ENCODE measurements at regions not wholly inside any gene's neighbourhood (a gene's known extent, or its start where the extent isn't known, plus 50 kb on each side); places are given as distances from the start of the nearest gene placed in this dataset.

- Histone ChIP-seq H3K27me3 (ENCODE audit: control insufficient read depth, insufficient read depth, low read length) (no peaks in the 10 kb centered on the region), H3K4me1 (ENCODE audit: control insufficient read depth, insufficient read depth, low read length) (no peaks in the 10 kb centered on the region), H3K36me3 (ENCODE audit: control insufficient read depth, insufficient read depth, low read length) (no peaks in the 10 kb centered on the region), H3K27ac (ENCODE audit: low read length) (no peak overlapping the region), H3K9me3 (ENCODE audit: control insufficient read depth, insufficient read depth, low read length) (no peaks in the 10 kb centered on the region), H3K4me3 (ENCODE audit: low read length) (no peak overlapping the region)
- WGBS (ENCODE audit: insufficient coverage, insufficient read length), result no CpG with 5 or more reads among the region's 2 CpGs
- DNase-seq (ENCODE audit: low read depth, low spot score), result no peak
Observed at GRCh38 chr2:121093692-121094091, 191.3 kb downstream of the TFCP2L1 start.

GRCh38 chr2:121094101-121094500 lies 190.9 kb downstream of the TFCP2L1 start:
- DNase-seq (ENCODE audit: low read depth, low spot score), result no peak
- no CpG with 5 or more reads among the region's 3 CpGs for WGBS (ENCODE audit: insufficient coverage, insufficient read length)

GRCh38 chr2:121094845-121095244 lies 190.2 kb downstream of the TFCP2L1 start:
- Histone ChIP-seq H3K36me3 (ENCODE audit: control insufficient read depth, insufficient read depth, low read length) (no peaks in the 10 kb centered on the region), H3K9me3 (ENCODE audit: control insufficient read depth, insufficient read depth, low read length) (no peaks in the 10 kb centered on the region), H3K4me1 (ENCODE audit: control insufficient read depth, insufficient read depth, low read length) (no peaks in the 10 kb centered on the region), H3K4me3 (ENCODE audit: low read length) (no peak overlapping the region), H3K27ac (ENCODE audit: low read length) (no peak overlapping the region), H3K27me3 (ENCODE audit: control insufficient read depth, insufficient read depth, low read length) (no peaks in the 10 kb centered on the region)
- no peak for DNase-seq (ENCODE audit: low read depth, low spot score)
- WGBS (ENCODE audit: insufficient coverage, insufficient read length), result no CpG with 5 or more reads among the region's 3 CpGs

More at GRCh38 chr2:121094101-121094500, 190.9 kb downstream of the TFCP2L1 start:
- H3K36me3 ChIP-seq (ENCODE audit: control insufficient read depth, insufficient read depth, low read length), result no peaks in the 10 kb centered on the region
- H3K9me3 ChIP-seq (ENCODE audit: control insufficient read depth, insufficient read depth, low read length), result no peaks in the 10 kb centered on the region
- no peak overlapping the region for H3K27ac ChIP-seq (ENCODE audit: low read length)
- no peak overlapping the region for H3K4me3 ChIP-seq (ENCODE audit: low read length)
- no peaks in the 10 kb centered on the region for H3K27me3 ChIP-seq (ENCODE audit: control insufficient read depth, insufficient read depth, low read length)
- H3K4me1 ChIP-seq (ENCODE audit: control insufficient read depth, insufficient read depth, low read length), result no peaks in the 10 kb centered on the region

GRCh38 chr2:121095257-121096080 lies 189.5 kb downstream of the TFCP2L1 start:
- no peak overlapping the region for H3K4me3 ChIP-seq (ENCODE audit: low read length)
- H3K4me1 ChIP-seq (ENCODE audit: control insufficient read depth, insufficient read depth, low read length), result no peaks in the 10 kb centered on the region
- no peaks in the 10 kb centered on the region for H3K9me3 ChIP-seq (ENCODE audit: control insufficient read depth, insufficient read depth, low read length)
- no peak overlapping the region for H3K27ac ChIP-seq (ENCODE audit: low read length)
- no peak for DNase-seq (ENCODE audit: low read depth, low spot score)
- no CpG with 5 or more reads among the region's 19 CpGs for WGBS (ENCODE audit: insufficient coverage, insufficient read length)
- H3K36me3 ChIP-seq (ENCODE audit: control insufficient read depth, insufficient read depth, low read length), result no peaks in the 10 kb centered on the region
- H3K27me3 ChIP-seq (ENCODE audit: control insufficient read depth, insufficient read depth, low read length), result no peaks in the 10 kb centered on the region

- Histone ChIP-seq H3K36me3 (ENCODE audit: control insufficient read depth, insufficient read depth, low read length) (no peaks in the 10 kb centered on the region), H3K4me3 (ENCODE audit: low read length) (no peak overlapping the region), H3K27ac (ENCODE audit: low read length) (no peak overlapping the region), H3K9me3 (ENCODE audit: control insufficient read depth, insufficient read depth, low read length) (no peaks in the 10 kb centered on the region), H3K4me1 (ENCODE audit: control insufficient read depth, insufficient read depth, low read length) (no peaks in the 10 kb centered on the region), H3K27me3 (ENCODE audit: control insufficient read depth, insufficient read depth, low read length) (no peaks in the 10 kb centered on the region)
- WGBS (ENCODE audit: insufficient coverage, insufficient read length), result no CpG with 5 or more reads among the region's 5 CpGs
- DNase-seq (ENCODE audit: low read depth, low spot score), result no peak
Observed at GRCh38 chr2:121096611-121097010, 188.4 kb downstream of the TFCP2L1 start.

- H3K27me3 ChIP-seq (ENCODE audit: control insufficient read depth, insufficient read depth, low read length), result no peaks in the 10 kb centered on the region
- H3K4me3 ChIP-seq (ENCODE audit: low read length), result no peak overlapping the region
- H3K27ac ChIP-seq (ENCODE audit: low read length), result no peak overlapping the region
- H3K36me3 ChIP-seq (ENCODE audit: control insufficient read depth, insufficient read depth, low read length), result no peaks in the 10 kb centered on the region
- no peaks in the 10 kb centered on the region for H3K9me3 ChIP-seq (ENCODE audit: control insufficient read depth, insufficient read depth, low read length)
- no peak for DNase-seq (ENCODE audit: low read depth, low spot score)
- no peaks in the 10 kb centered on the region for H3K4me1 ChIP-seq (ENCODE audit: control insufficient read depth, insufficient read depth, low read length)
- WGBS (ENCODE audit: insufficient coverage, insufficient read length), result no CpG with 5 or more reads among the region's 7 CpGs
Observed at GRCh38 chr2:121098556-121098955, 186.4 kb downstream of the TFCP2L1 start.

- H3K4me1 ChIP-seq (ENCODE audit: control insufficient read depth, insufficient read depth, low read length), result no peaks in the 10 kb centered on the region
- no peak for DNase-seq (ENCODE audit: low read depth, low spot score)
- no CpG with 5 or more reads among the region's 8 CpGs for WGBS (ENCODE audit: insufficient coverage, insufficient read length)
- no peaks in the 10 kb centered on the region for H3K36me3 ChIP-seq (ENCODE audit: control insufficient read depth, insufficient read depth, low read length)
- no peaks in the 10 kb centered on the region for H3K9me3 ChIP-seq (ENCODE audit: control insufficient read depth, insufficient read depth, low read length)
- no peak overlapping the region for H3K4me3 ChIP-seq (ENCODE audit: low read length)
- H3K27ac ChIP-seq (ENCODE audit: low read length), result no peak overlapping the region
- no peaks in the 10 kb centered on the region for H3K27me3 ChIP-seq (ENCODE audit: control insufficient read depth, insufficient read depth, low read length)
Observed at GRCh38 chr2:121099329-121100290, 185.4 kb downstream of the TFCP2L1 start.

- WGBS (ENCODE audit: insufficient coverage, insufficient read length), result no CpG with 5 or more reads among the region's 10 CpGs
- no peaks in the 10 kb centered on the region for H3K36me3 ChIP-seq (ENCODE audit: control insufficient read depth, insufficient read depth, low read length)
- no peak for DNase-seq (ENCODE audit: low read depth, low spot score)
- no peak overlapping the region for H3K4me3 ChIP-seq (ENCODE audit: low read length)
- no peaks in the 10 kb centered on the region for H3K27me3 ChIP-seq (ENCODE audit: control insufficient read depth, insufficient read depth, low read length)
- H3K4me1 ChIP-seq (ENCODE audit: control insufficient read depth, insufficient read depth, low read length), result no peaks in the 10 kb centered on the region
- no peaks in the 10 kb centered on the region for H3K9me3 ChIP-seq (ENCODE audit: control insufficient read depth, insufficient read depth, low read length)
- H3K27ac ChIP-seq (ENCODE audit: low read length), result no peak overlapping the region
Observed at GRCh38 chr2:121101093-121101715, 183.8 kb downstream of the TFCP2L1 start.

GRCh38 chr2:121102941-121103340 lies 182.1 kb downstream of the TFCP2L1 start:
- Histone ChIP-seq H3K4me3 (ENCODE audit: low read length) (no peak overlapping the region), H3K27me3 (ENCODE audit: control insufficient read depth, insufficient read depth, low read length) (no peaks in the 10 kb centered on the region), H3K4me1 (ENCODE audit: control insufficient read depth, insufficient read depth, low read length) (no peaks in the 10 kb centered on the region), H3K36me3 (ENCODE audit: control insufficient read depth, insufficient read depth, low read length) (no peaks in the 10 kb centered on the region), H3K9me3 (ENCODE audit: control insufficient read depth, insufficient read depth, low read length) (no peaks in the 10 kb centered on the region), H3K27ac (ENCODE audit: low read length) (no peak overlapping the region)
- WGBS (ENCODE audit: insufficient coverage, insufficient read length), result no CpG with 5 or more reads among the region's 2 CpGs
- no peak for DNase-seq (ENCODE audit: low read depth, low spot score)

- no peak overlapping the region for H3K4me3 ChIP-seq (ENCODE audit: low read length)
- H3K36me3 ChIP-seq (ENCODE audit: control insufficient read depth, insufficient read depth, low read length), result no peaks in the 10 kb centered on the region
- H3K27me3 ChIP-seq (ENCODE audit: control insufficient read depth, insufficient read depth, low read length), result no peaks in the 10 kb centered on the region
- no CpG with 5 or more reads among the region's 5 CpGs for WGBS (ENCODE audit: insufficient coverage, insufficient read length)
- H3K4me1 ChIP-seq (ENCODE audit: control insufficient read depth, insufficient read depth, low read length), result no peaks in the 10 kb centered on the region
- DNase-seq (ENCODE audit: low read depth, low spot score), result no peak
- no peaks in the 10 kb centered on the region for H3K9me3 ChIP-seq (ENCODE audit: control insufficient read depth, insufficient read depth, low read length)
- no peak overlapping the region for H3K27ac ChIP-seq (ENCODE audit: low read length)
Observed at GRCh38 chr2:121103960-121104359, 181.0 kb downstream of the TFCP2L1 start.

Measured in iPS DF 6.9 (cell line).